ENCODE measurements at regions not wholly inside any gene's neighbourhood (a gene's known extent, or its start where the extent isn't known, plus 50 kb on each side); places are given as distances from the start of the nearest gene placed in this dataset.

DNA sequence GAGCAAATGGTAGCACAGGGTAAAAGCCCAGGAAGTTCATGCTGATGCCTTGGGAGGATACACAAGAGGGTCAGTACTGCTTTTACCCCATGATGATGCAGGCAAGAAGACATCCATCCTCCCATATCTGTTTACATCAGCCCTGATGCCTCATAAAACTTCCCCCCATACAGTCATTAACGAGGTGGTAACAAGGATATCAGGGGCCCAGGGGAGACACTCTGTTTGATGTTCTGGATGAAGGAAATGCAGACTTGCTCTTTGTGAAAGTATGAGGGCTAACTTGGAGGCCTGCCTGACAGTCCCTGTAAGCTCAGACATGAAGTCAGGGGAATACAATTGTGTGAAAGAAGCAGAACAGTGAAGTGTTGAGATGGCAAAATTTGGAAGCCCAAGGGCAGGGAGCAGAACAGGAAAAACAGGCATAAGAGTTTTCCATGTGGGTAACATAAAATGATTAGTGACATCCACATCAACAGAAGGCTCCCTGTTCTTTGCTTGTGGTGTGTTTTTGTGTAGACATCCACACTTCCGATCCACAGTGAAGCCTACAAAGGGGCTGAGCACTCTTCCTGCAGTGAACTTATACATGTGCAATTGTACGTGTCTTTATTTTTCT lies 813.4 kb downstream of the MAFB start:
- Mint-ChIP-seq H3K4me3 (ENCODE audit: unreplicated experiment) (no peak overlapping the region), H3K27me3 (ENCODE audit: unreplicated experiment) (peaks cover 2% of the 10 kb centered on the region), H3K4me1 (ENCODE audit: low read depth, unreplicated experiment) (peaks cover 20% of the 10 kb centered on the region), H3K36me3 (ENCODE audit: unreplicated experiment) (no peaks in the 10 kb centered on the region), H3K9me3 (ENCODE audit: unreplicated experiment) (peaks cover 5% of the 10 kb centered on the region), H3K27ac (ENCODE audit: unreplicated experiment) (no peak overlapping the region)
- TF ChIP-seq CTCF (IDR thresholded peaks at IDR 0.05; ENCODE audit: partially characterized antibody, unreplicated experiment) = no peak
- DNase-seq = no peak

GRCh38 chr20:39874049-39874893 lies 814.8 kb downstream of the MAFB start:
- H3K4me3 Mint-ChIP-seq (ENCODE audit: unreplicated experiment) = no peak overlapping the region
- no peaks in the 10 kb centered on the region for H3K36me3 Mint-ChIP-seq (ENCODE audit: unreplicated experiment)
- peaks cover 2% of the 10 kb centered on the region for H3K27me3 Mint-ChIP-seq (ENCODE audit: unreplicated experiment)
- TF ChIP-seq CTCF (IDR thresholded peaks at IDR 0.05; ENCODE audit: partially characterized antibody, unreplicated experiment) = peak; percentile 86
- H3K27ac Mint-ChIP-seq (ENCODE audit: unreplicated experiment) = no peak overlapping the region
- peaks cover 20% of the 10 kb centered on the region for H3K4me1 Mint-ChIP-seq (ENCODE audit: low read depth, unreplicated experiment)
- H3K9me3 Mint-ChIP-seq (ENCODE audit: unreplicated experiment) = peaks cover 5% of the 10 kb centered on the region
- DNase-seq = peak; percentile 78

DNA sequence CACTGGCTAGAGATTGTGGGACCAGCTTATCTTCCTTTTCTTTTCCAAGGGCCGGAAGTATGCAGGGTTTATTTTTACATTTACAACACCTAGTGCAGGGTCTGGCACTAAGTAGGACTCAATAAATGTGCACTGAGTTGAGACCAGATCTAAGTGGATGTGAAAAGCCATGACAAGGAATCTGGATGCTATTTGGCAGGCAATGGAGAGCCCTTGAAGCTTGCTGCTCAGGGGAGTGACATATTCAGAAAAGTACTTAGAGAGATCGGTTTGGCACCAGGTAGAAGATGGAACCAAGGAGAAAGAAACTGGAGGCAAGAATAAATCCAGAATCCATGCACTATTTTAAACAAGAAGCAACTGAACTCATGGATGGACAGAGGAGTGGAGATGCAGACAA lies 815.8 kb downstream of the MAFB start:
- Mint-ChIP-seq H3K36me3 (ENCODE audit: unreplicated experiment) (no peaks in the 10 kb centered on the region), H3K9me3 (ENCODE audit: unreplicated experiment) (peaks cover 5% of the 10 kb centered on the region), H3K27me3 (ENCODE audit: unreplicated experiment) (peaks cover 2% of the 10 kb centered on the region), H3K4me3 (ENCODE audit: unreplicated experiment) (no peak overlapping the region), H3K4me1 (ENCODE audit: low read depth, unreplicated experiment) (peaks cover 20% of the 10 kb centered on the region), H3K27ac (ENCODE audit: unreplicated experiment) (no peak overlapping the region)
- no peak for DNase-seq
- TF ChIP-seq CTCF (IDR thresholded peaks at IDR 0.05; ENCODE audit: partially characterized antibody, unreplicated experiment) = no peak

DNA sequence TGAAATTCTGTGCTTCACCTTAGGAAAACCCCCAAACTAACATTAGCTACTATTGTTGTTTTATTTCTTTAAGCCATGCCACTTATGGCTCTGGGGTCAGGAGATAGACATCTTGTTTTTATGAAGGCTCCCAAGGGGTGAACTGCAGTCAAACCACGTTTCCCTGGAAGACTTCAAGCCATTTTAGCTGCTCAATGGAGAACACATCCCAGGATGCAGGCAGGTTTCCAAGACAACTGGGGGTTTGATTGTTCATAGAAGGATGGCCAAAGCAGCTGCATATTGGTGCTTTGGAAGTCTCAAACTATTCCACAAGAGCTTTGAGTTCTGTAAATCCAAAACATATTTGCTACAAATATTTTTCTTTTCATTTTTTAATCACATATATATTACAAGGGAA lies 818.0 kb downstream of the MAFB start:
- Mint-ChIP-seq H3K9me3 (ENCODE audit: unreplicated experiment) (peaks cover 5% of the 10 kb centered on the region), H3K36me3 (ENCODE audit: unreplicated experiment) (no peaks in the 10 kb centered on the region)
- no peak for DNase-seq

More for the DNA sequence above, 818.0 kb downstream of the MAFB start:
- H3K4me1 Mint-ChIP-seq (ENCODE audit: low read depth, unreplicated experiment) = peaks cover 8% of the 10 kb centered on the region
- H3K4me3 Mint-ChIP-seq (ENCODE audit: unreplicated experiment) = no peak overlapping the region
- peaks cover 4% of the 10 kb centered on the region for H3K27me3 Mint-ChIP-seq (ENCODE audit: unreplicated experiment)
- no peak overlapping the region for H3K27ac Mint-ChIP-seq (ENCODE audit: unreplicated experiment)
- no peak for TF ChIP-seq CTCF (IDR thresholded peaks at IDR 0.05; ENCODE audit: partially characterized antibody, unreplicated experiment)

All from glutamatergic neuron (in vitro differentiated cells).